CD14-positive monocyte (primary cell): ENCODE measurements at regions not wholly inside any gene's neighbourhood (a gene's known extent, or its start where the extent isn't known, plus 50 kb on each side); places are given as distances from the start of the nearest gene placed in this dataset.

Experiments
- DNase-seq, 3 donors: peaks; one replicate each; pipeline ENCODE4 v3.0.0-alpha.2; 2011 to 2022
- H2AFZ ChIP-seq: 2 replicates; pipeline ENCODE4 v1.6.0; 2012; ENCODE audit warnings: mild to moderate bottlenecking, low read depth, low read length, inconsistent platforms; ENCODE audit not compliant: insufficient read depth, poor library complexity, severe bottlenecking
- H3K27ac ChIP-seq, 2 donors: 1 replicate in 1 of 2; 2 replicates in 1 of 2; pipeline ENCODE4 v1.5.1; 2012 to 2013; ENCODE audit warnings: low read length in 2 of 2, control low read depth in 1 of 2, inconsistent platforms in 1 of 2, low read depth in 1 of 2, mild to moderate bottlenecking in 1 of 2
- H3K27me3 ChIP-seq, 2 donors: one replicate each; pipeline versions ENCODE4 v1.6.0 to v1.6.1; 2011 to 2013; ENCODE audit warnings: low read length in 2 of 2; ENCODE audit not compliant: control insufficient read depth in 2 of 2, insufficient read depth in 2 of 2
- H3K36me3 ChIP-seq, 2 donors: replicated peaks in 1 of 2; 1 replicate in 1 of 2; 2 replicates in 1 of 2; pipeline versions ENCODE4 v1.5.1 to v1.6.1; 2012 to 2013; ENCODE audit warnings: low read length in 2 of 2, control low read depth in 1 of 2, inconsistent platforms in 1 of 2, mild to moderate bottlenecking in 1 of 2; ENCODE audit not compliant: insufficient read depth in 2 of 2, control insufficient read depth in 1 of 2
- H3K4me1 ChIP-seq, 2 donors: 1 replicate in 1 of 2; 2 replicates in 1 of 2; pipeline versions ENCODE4 v1.5.1 to v1.6.1; 2012 to 2013; ENCODE audit warnings: low read length in 2 of 2, control low read depth in 1 of 2, inconsistent platforms in 1 of 2, mild to moderate bottlenecking in 1 of 2, moderate library complexity in 1 of 2; ENCODE audit not compliant: insufficient read depth in 2 of 2, control insufficient read depth in 1 of 2
- H3K4me2 ChIP-seq: replicated peaks from 2 replicates; pipeline ENCODE3; 2012; ENCODE audit warnings: low read length, moderate library complexity, mild to moderate bottlenecking; ENCODE audit not compliant: poor library complexity, severe bottlenecking; ENCODE audit errors: extremely low read depth
- H3K4me3 ChIP-seq, 3 experiments: fragments of 200-600 bp in 1 of 3; sonication (generic) in 1 of 3; replicated peaks in 1 of 3; 1 replicate in 2 of 3; 2 replicates in 1 of 3; pipeline ENCODE4 v1.5.1; 2011 to 2013; ENCODE audit warnings: low read length in 3 of 3, mild to moderate bottlenecking in 3 of 3, control low read depth in 2 of 3, low read depth in 2 of 3, inconsistent platforms in 1 of 3, moderate library complexity in 1 of 3
- H3K79me2 ChIP-seq: 2 replicates; pipeline ENCODE4 v1.6.0; 2012; ENCODE audit warnings: mild to moderate bottlenecking, control low read depth, inconsistent platforms, low read length, moderate library complexity; ENCODE audit not compliant: insufficient read depth
- H3K9ac ChIP-seq: 2 replicates; pipeline ENCODE4 v1.6.0; 2017; ENCODE audit warnings: low read length, mild to moderate bottlenecking; ENCODE audit not compliant: insufficient read depth, poor library complexity, severe bottlenecking
- H3K9me3 ChIP-seq, 2 donors: replicated peaks in 1 of 2; 1 replicate in 1 of 2; 2 replicates in 1 of 2; pipeline versions ENCODE4 v1.5.1 to v1.6.1; 2012 to 2013; ENCODE audit warnings: low read length in 2 of 2, control low read depth in 1 of 2; ENCODE audit not compliant: control insufficient read depth in 1 of 2, insufficient read depth in 1 of 2
- H4K20me1 ChIP-seq: 2 replicates; pipeline ENCODE4 v1.6.0; 2012; ENCODE audit warnings: mild to moderate bottlenecking, low read length, control low read depth, moderate library complexity; ENCODE audit not compliant: insufficient read depth
- H3K27ac Mint-ChIP-seq, 7 donors: one replicate each; pipeline ENCODE4 v1.8.0; 2020; ENCODE audit warnings: mild to moderate bottlenecking in 7 of 7, mixed read lengths in 7 of 7, moderate library complexity in 6 of 7, inconsistent platforms in 2 of 7
- H3K27me3 Mint-ChIP-seq, 3 donors: one replicate each; pipeline ENCODE4 v1.8.0; 2021 to 2022; ENCODE audit warnings: low read depth in 3 of 3, mild to moderate bottlenecking in 3 of 3, mixed read lengths in 3 of 3, moderate library complexity in 3 of 3, inconsistent platforms in 1 of 3
- H3K36me3 Mint-ChIP-seq, 2 donors: one replicate each; pipeline ENCODE4 v1.8.0; 2020; ENCODE audit warnings: mixed read lengths in 2 of 2, inconsistent platforms in 1 of 2, mild to moderate bottlenecking in 1 of 2
- H3K4me1 Mint-ChIP-seq: one replicate; pipeline ENCODE4 v1.8.0; 2020; ENCODE audit warnings: mild to moderate bottlenecking, mixed read lengths
- H3K4me3 Mint-ChIP-seq, 2 donors: one replicate each; pipeline ENCODE4 v1.8.0; 2020; ENCODE audit warnings: mild to moderate bottlenecking in 2 of 2, mixed read lengths in 2 of 2, moderate library complexity in 1 of 2
- H3K9me3 Mint-ChIP-seq, 7 donors: one replicate each; pipeline ENCODE4 v1.8.0; 2020 to 2022; ENCODE audit warnings: mixed read lengths in 7 of 7, mild to moderate bottlenecking in 6 of 7, moderate library complexity in 6 of 7, inconsistent platforms in 2 of 7
- WGBS: methylation state at CpG from one replicate; pipeline ENCODE4 v1.1.5; 2013; ENCODE audit warnings: missing lambda C conversion rate; ENCODE audit not compliant: insufficient coverage; 5-methylcytosine and 5-hydroxymethylcytosine counted together
- intact Hi-C, 2 donors: fragments of 100-400 bp; cut with micrococcal nuclease; formaldehyde crosslinking; loops; one replicate each; pipeline versions ENCODE4 v1.15.0 to v1.15.1; 2023
- TF ChIP-seq, protein P1 (sequence below): fragments of 200-600 bp; IDR thresholded peaks from one replicate; pipeline ENCODE4 v1.8.0; 2022; ENCODE audit warnings: antibody characterized with exemption, mild to moderate bottlenecking

DNA sequence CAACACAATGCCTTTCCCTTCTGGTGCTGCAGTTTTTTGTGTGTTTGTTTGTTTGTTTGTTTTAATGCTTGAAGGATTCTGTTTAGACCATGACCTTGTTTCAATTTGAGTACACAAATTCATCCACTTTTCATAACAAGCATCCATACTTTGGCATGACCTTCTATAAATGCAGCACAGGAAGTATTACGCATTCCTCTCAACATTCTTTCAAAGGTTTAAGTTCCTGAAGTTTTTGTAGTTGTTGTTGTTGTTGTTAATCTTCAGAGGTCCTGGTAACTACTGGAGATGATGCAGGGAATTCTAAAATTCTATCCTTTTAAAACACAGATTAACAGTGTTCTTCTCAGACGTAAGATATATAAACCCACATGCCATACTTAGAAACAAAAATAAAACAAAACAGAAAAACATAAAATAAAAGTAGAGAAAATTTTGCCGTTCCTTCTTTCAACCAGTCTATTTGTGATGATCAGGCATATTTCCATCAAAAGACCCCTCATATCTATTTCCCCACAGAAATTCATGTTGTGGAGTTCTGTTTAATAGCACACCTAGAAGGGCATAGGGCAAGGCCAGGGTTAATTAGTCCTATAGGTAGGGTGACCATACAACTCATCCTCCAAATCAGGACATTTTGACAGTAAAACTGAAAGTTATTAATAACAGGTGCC, 529.9 kb downstream of the NOVA1 start:
- Histone ChIP-seq H3K4me2 (no peak overlapping the region), H3K4me3 (no peak overlapping the region), H3K9me3 (no peaks in the 10 kb centered on the region), H3K36me3 (no peaks in the 10 kb centered on the region), H2AFZ (no peak overlapping the region), H3K4me1 (no peaks in the 10 kb centered on the region), H3K79me2 (no peaks in the 10 kb centered on the region), H3K9ac (no peak overlapping the region), H4K20me1 (no peaks in the 10 kb centered on the region), H3K27ac (no peak overlapping the region), H3K27me3 (no peaks in the 10 kb centered on the region)
- peaks cover 0 to 3% (median 0%) of the 10 kb centered on the region in 7 donors for H3K9me3 Mint-ChIP-seq
- no peaks in the 10 kb centered on the region for H3K4me1 Mint-ChIP-seq
- no peak overlapping the region for H3K4me3 Mint-ChIP-seq
- no peaks in the 10 kb centered on the region for H3K27me3 Mint-ChIP-seq
- WGBS: no CpG with 5 or more reads among the region's 3 CpGs
- H3K27ac Mint-ChIP-seq: no peak overlapping the region
- intact Hi-C loops: no loop called here
- TF ChIP-seq, protein P1, sequence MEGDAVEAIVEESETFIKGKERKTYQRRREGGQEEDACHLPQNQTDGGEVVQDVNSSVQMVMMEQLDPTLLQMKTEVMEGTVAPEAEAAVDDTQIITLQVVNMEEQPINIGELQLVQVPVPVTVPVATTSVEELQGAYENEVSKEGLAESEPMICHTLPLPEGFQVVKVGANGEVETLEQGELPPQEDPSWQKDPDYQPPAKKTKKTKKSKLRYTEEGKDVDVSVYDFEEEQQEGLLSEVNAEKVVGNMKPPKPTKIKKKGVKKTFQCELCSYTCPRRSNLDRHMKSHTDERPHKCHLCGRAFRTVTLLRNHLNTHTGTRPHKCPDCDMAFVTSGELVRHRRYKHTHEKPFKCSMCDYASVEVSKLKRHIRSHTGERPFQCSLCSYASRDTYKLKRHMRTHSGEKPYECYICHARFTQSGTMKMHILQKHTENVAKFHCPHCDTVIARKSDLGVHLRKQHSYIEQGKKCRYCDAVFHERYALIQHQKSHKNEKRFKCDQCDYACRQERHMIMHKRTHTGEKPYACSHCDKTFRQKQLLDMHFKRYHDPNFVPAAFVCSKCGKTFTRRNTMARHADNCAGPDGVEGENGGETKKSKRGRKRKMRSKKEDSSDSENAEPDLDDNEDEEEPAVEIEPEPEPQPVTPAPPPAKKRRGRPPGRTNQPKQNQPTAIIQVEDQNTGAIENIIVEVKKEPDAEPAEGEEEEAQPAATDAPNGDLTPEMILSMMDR: no peak
- no peak for DNase-seq
- H3K36me3 Mint-ChIP-seq: no peaks in the 10 kb centered on the region

DNA sequence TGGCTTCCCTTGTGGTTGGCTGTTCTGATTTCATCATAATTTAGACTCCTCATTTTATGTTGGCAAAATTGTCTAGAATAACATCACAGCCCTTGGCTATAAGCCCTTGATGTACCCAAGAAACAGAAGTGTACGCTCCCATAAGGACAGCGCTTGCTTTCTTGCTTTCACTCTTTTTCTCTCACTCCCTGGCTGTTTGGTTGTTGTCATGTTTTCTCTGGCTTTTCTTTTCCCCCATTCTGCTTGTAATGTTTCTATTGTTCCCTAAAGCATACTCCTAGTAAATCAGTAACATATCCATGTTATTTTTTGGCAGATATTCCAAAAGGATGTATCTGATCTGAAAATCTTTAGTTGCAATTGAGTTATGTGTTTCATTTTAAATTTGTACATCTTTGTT, 530.5 kb downstream of the NOVA1 start:
- H3K27me3 Mint-ChIP-seq: no peaks in the 10 kb centered on the region
- Histone ChIP-seq H3K9me3 (no peaks in the 10 kb centered on the region), H4K20me1 (no peaks in the 10 kb centered on the region), H3K4me1 (no peaks in the 10 kb centered on the region), H3K27ac (no peak overlapping the region), H3K79me2 (no peaks in the 10 kb centered on the region), H3K4me2 (no peak overlapping the region), H2AFZ (no peak overlapping the region), H3K36me3 (no peaks in the 10 kb centered on the region), H3K27me3 (no peaks in the 10 kb centered on the region), H3K4me3 (no peak overlapping the region), H3K9ac (no peak overlapping the region)
- no CpG with 5 or more reads among the region's 2 CpGs for WGBS
- H3K36me3 Mint-ChIP-seq: no peaks in the 10 kb centered on the region
- peaks cover 0 to 3% (median 0%) of the 10 kb centered on the region in 7 donors for H3K9me3 Mint-ChIP-seq
- intact Hi-C loops: no loop called here
- no peak overlapping the region for H3K4me3 Mint-ChIP-seq
- H3K4me1 Mint-ChIP-seq: no peaks in the 10 kb centered on the region
- DNase-seq: no peak
- no peak overlapping the region for H3K27ac Mint-ChIP-seq
- TF ChIP-seq, protein P1: no peak
